ENCODE measurements at regions not wholly inside any gene's neighbourhood (a gene's known extent, or its start where the extent isn't known, plus 50 kb on each side); places are given as distances from the start of the nearest gene placed in this dataset.

DNA sequence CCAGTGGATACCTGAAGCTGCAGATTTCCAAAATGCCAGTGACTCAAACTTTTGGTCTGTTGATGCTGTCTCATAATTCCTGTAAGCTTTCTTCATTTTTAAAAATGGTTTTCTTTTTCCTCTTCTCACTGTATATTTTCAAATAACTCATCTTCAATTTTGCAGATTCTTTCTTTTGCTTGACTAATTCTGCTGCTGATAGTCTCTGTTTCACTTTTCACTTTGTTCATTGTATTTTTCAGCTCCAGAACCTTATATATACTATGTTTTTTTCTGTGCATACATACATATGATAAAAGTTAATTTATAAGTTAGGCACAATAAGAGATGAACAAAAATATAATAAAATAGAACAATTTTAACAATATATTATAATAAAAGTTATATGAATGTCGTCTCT, 237.7 kb upstream of the GPRIN3 start:
- TF ChIP-seq, protein P1, sequence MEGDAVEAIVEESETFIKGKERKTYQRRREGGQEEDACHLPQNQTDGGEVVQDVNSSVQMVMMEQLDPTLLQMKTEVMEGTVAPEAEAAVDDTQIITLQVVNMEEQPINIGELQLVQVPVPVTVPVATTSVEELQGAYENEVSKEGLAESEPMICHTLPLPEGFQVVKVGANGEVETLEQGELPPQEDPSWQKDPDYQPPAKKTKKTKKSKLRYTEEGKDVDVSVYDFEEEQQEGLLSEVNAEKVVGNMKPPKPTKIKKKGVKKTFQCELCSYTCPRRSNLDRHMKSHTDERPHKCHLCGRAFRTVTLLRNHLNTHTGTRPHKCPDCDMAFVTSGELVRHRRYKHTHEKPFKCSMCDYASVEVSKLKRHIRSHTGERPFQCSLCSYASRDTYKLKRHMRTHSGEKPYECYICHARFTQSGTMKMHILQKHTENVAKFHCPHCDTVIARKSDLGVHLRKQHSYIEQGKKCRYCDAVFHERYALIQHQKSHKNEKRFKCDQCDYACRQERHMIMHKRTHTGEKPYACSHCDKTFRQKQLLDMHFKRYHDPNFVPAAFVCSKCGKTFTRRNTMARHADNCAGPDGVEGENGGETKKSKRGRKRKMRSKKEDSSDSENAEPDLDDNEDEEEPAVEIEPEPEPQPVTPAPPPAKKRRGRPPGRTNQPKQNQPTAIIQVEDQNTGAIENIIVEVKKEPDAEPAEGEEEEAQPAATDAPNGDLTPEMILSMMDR (IDR thresholded peaks at IDR 0.05), result no peak
- TF ChIP-seq POLR2A (IDR thresholded peaks at IDR 0.05), result no peak
